GM12864 (cell line): ENCODE measurements at regions not wholly inside any gene's neighbourhood (a gene's known extent, or its start where the extent isn't known, plus 50 kb on each side); places are given as distances from the start of the nearest gene placed in this dataset.

Experiments used
- DNase-seq: peaks from one replicate; pipeline ENCODE4 v3.0.0-alpha.2; 2011; ENCODE audit warnings: low read depth
- H3K4me3 ChIP-seq: 2 replicates; pipeline ENCODE4 v1.5.1; 2011; ENCODE audit warnings: mild to moderate bottlenecking, low read depth, low read length, control low read depth
- TF ChIP-seq, protein P1 (sequence below): IDR thresholded peaks from 2 replicates; pipeline ENCODE4 v1.5.1; 2011; ENCODE audit warnings: low read depth, mild to moderate bottlenecking, moderate library complexity, low read length, control low read depth, inconsistent platforms; ENCODE audit errors: missing control alignments

DNA sequence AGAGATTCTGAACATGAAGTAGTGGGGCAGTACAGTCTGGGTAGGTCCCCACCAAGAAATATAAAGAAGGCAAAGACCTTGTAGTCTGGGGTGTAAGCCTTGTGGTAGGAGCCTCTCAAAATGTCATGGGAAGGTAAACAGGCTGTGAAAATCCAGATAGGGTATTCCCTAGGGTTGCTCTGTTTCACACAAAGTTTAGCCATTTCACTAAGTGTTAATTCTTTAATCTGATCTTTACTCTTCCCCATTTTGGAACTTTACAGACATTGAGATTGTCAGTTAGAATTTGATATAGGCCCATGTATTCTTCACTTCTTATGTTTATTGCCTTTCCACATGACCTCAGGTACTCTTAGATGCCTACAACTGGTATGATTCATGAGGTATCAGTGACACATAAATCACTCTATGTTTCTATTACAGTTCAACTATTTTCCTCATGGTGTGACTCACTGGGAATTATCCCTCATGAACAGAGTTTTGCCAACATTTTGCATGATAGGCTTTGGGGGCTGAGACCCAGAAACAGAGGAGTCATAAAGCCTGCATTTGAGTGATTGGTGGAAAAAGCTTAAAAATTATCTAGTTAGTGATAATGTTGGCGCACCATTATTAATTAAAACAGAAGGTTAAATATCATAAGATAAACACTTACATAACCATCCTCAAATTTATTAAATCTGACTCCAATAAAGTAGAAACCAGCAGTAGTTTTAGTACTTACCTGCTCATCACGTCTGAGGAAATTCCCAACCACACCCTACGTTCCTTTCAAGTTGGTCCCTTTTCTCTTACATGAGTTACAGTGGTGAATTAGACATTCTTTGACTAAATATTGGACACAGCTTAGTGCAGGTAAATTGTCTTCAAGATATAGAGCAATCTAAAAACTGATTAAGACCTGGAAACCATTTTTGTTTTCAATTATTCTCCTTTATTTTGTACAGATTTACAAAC is 399.8 kb upstream of the MEF2C start:
- DNase-seq: no peak
- TF ChIP-seq, protein P1, sequence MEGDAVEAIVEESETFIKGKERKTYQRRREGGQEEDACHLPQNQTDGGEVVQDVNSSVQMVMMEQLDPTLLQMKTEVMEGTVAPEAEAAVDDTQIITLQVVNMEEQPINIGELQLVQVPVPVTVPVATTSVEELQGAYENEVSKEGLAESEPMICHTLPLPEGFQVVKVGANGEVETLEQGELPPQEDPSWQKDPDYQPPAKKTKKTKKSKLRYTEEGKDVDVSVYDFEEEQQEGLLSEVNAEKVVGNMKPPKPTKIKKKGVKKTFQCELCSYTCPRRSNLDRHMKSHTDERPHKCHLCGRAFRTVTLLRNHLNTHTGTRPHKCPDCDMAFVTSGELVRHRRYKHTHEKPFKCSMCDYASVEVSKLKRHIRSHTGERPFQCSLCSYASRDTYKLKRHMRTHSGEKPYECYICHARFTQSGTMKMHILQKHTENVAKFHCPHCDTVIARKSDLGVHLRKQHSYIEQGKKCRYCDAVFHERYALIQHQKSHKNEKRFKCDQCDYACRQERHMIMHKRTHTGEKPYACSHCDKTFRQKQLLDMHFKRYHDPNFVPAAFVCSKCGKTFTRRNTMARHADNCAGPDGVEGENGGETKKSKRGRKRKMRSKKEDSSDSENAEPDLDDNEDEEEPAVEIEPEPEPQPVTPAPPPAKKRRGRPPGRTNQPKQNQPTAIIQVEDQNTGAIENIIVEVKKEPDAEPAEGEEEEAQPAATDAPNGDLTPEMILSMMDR: no peak
- no peak overlapping the region for H3K4me3 ChIP-seq

DNA sequence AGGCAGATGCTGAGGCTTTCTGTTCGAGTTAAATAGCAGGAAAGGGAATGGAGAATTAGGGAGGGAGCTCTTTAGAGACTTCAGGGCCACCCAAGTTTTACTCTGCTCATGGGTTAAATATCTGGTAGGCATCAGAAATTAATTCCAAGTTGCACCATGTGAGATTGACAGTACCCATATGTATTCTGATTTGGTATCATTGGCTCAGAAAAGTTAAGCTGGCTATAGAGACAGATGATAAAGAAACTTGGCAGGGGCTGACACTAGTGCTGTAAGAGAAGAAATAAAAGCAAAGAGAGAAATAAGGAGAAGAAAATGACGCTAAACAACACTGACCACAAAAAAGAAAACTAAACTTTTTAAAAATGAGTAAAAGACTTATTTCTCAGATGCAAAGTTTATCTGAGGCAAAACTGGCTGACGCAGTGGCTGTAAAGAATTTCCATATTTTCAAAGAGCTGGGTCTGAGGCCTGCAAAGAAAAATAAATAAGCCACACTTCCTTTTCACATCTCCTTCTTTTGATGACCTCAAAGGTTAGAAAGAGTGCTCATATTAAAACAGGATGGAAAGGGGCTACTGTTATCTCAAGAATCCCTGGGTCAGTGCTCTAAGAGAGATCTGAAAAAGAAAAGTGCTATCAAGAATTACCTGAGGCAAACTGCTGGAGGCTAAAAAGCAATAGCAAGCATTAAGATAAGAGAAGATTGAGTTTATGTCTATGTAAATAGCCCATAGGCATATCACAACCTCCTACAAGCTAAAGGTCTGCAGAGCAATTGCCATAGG is 399.0 kb upstream of the MEF2C start:
- no peak for DNase-seq
- H3K4me3 ChIP-seq: no peak overlapping the region
- TF ChIP-seq, protein P1: no peak

DNA sequence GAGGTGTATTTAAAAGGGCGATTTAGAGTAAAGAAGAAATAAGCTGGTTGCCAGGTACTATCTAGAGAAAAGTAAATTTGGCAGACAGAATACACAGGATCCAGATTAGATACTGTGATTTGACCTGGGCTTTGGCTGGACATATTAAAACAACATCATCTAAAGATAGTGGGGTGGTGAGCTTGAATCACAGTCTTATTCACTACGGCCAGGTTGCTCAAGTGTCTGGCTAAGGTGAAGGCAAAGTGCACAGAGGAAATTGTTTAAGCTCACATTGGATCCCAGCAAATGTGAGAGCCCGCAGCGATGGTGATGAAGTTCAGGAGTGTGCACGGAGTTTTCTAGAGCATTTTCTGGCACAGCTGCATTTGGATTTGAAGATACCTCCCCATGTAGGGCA is 398.2 kb upstream of the MEF2C start:
- TF ChIP-seq, protein P1: no peak
- DNase-seq: no peak
- H3K4me3 ChIP-seq: no peak overlapping the region

DNA sequence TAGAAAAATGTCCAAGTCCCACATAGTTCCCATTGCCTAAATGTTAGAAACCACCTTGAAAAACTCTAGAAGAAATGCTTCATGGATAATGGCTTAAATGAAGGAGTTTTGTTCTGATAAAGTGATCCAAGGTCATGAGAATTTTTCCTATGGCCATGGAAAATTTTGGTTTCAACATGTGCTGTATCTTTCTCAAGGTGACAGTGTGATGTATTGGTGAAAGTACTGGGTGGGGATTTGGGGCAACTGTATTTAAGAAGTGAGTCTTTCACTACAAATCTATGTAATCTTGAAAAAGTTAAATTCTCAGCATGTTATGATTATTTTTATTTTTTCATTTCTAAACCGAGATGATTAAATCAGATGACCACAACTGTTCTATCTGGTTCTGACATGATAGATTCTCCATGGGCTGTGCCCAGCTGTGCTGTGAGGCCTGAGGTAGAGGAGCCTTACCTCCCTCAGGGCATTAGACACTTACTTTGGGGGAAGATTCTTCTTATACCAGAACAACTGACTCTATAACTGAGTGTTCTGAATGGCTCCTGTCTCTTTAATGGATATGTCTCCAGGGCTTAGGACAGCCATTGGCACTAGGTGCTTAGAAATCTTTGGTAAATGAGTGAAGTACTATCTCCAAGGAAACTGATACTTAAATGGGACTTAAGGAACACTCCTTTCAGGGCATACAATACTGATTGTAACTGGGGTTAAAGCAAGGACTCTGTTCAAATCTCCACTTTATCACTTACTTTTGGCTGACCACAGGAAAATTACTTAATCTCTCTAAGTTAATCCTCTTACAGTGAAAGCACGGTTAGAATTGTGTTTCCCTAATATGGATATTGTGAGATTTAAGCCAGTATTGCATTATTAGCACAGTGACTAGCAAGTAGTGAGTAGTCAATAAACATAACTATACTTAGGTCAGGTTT is 397.4 kb upstream of the MEF2C start:
- DNase-seq: no peak
- TF ChIP-seq, protein P1: no peak
- no peak overlapping the region for H3K4me3 ChIP-seq

DNA sequence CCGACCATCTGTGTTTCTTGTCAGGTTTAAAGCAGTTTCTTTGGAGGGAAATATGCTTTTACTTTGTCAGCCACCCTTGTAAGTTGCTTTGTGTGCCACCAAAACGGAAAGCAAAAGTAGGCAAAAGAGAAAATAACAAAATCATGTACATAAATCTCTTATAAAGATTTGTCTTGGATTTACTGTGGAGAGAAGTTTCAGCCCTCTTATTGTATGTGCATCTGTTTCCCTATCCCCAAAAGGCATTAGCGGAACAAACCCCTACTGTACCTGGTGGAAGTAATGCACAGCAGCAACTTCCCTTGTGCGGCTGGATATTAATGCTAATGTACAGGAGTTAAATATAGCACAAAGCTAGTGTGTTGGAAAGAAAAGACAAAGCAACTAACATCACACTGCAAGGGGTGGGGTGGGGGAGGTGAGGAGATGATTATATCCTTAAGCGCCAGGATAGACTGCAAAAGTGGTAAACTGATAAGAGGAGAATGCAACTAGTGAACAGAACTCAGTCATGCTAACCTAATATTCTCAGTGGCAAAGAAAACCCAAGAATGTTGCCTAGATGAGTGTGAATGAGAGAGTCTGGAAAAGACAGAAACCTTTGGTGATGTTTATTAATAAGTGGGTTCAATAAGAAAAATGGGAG is 396.5 kb upstream of the MEF2C start:
- TF ChIP-seq, protein P1: no peak
- no peak for DNase-seq
- no peak overlapping the region for H3K4me3 ChIP-seq

DNA sequence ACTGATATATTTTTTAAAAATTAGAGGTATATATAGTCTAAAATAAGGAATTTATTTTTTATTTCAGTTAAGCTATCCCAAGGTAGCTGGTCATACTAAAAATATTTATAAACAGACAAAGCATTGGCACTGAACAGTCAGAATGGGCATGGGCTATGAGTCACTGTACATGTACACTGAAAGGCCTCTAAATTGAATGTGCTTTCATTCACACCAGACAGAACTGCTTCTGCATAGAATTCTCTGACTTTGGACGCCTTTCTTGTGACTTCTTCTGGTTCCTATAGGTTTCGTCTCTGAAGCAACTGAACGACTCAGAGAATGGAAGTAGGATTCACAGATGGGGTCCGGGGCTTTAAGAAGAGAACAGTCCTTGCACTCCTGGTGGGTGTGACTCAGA is 394.8 kb upstream of the MEF2C start:
- H3K4me3 ChIP-seq: no peak overlapping the region
- DNase-seq: no peak
- TF ChIP-seq, protein P1: no peak
